Cardiac fibroblast (primary cell): ENCODE measurements at regions not wholly inside any gene's neighbourhood (a gene's known extent, or its start where the extent isn't known, plus 50 kb on each side); places are given as distances from the start of the nearest gene placed in this dataset.

Experiments
- DNase-seq, 2 donors: peaks; one replicate each; pipeline versions ENCODE4 v3.0.0 to v3.0.0-alpha.2; 2010; ENCODE audit warnings: low read depth in 2 of 2
- H3K4me3 ChIP-seq, 2 donors: replicated peaks in 1 of 2; 1 replicate in 1 of 2; 2 replicates in 1 of 2; pipeline ENCODE4 v1.5.1; 2011; ENCODE audit warnings: low read depth in 2 of 2, low read length in 2 of 2, mild to moderate bottlenecking in 2 of 2, moderate library complexity in 1 of 2
- TF ChIP-seq, protein P1 (sequence below): IDR thresholded peaks from one replicate; pipeline ENCODE4 v1.5.1; 2011; ENCODE audit warnings: low read depth, mild to moderate bottlenecking, low read length, inconsistent platforms

- TF ChIP-seq, protein P1, sequence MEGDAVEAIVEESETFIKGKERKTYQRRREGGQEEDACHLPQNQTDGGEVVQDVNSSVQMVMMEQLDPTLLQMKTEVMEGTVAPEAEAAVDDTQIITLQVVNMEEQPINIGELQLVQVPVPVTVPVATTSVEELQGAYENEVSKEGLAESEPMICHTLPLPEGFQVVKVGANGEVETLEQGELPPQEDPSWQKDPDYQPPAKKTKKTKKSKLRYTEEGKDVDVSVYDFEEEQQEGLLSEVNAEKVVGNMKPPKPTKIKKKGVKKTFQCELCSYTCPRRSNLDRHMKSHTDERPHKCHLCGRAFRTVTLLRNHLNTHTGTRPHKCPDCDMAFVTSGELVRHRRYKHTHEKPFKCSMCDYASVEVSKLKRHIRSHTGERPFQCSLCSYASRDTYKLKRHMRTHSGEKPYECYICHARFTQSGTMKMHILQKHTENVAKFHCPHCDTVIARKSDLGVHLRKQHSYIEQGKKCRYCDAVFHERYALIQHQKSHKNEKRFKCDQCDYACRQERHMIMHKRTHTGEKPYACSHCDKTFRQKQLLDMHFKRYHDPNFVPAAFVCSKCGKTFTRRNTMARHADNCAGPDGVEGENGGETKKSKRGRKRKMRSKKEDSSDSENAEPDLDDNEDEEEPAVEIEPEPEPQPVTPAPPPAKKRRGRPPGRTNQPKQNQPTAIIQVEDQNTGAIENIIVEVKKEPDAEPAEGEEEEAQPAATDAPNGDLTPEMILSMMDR = no peak
- no peak overlapping the region for H3K4me3 ChIP-seq
- no peak for DNase-seq
These were observed 633.7 kb downstream of the MECOM start for GRCh38 chr3:169029674-169030285.

DNA sequence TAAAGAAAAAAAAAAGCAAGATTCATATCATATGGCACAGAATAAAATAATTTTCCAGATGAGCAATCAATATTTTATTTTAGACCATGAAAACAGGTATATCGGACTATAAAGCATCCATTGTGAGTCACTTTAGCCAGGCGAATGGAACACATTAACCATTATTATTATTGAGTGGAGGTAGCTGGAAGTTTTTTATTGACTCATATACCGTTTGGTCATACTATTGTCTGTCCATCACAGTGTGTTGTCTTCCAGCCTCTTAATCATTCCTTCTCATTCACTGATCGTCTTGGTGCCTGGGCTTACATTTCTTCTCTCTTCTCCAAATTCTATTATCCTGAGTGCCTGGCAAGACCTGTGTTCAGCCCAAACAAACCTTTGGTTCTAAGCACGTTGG is 634.8 kb downstream of the MECOM start:
- H3K4me3 ChIP-seq = no peak overlapping the region
- DNase-seq = peak in 1 of 2 donors; percentile 56
- TF ChIP-seq, protein P1 = no peak

- TF ChIP-seq, protein P1 = no peak
- peak; percentile 90 to 96 for DNase-seq
- peak overlapping the region in 1 of 2 donors; percentile 8 for H3K4me3 ChIP-seq
These were observed 636.8 kb downstream of the MECOM start for GRCh38 chr3:169026543-169027182.

GRCh38 chr3:169022457-169022856 is 641.1 kb downstream of the MECOM start:
- H3K4me3 ChIP-seq = no peak overlapping the region
- TF ChIP-seq, protein P1 = no peak
- peak in 1 of 2 donors; percentile 25 for DNase-seq

DNA sequence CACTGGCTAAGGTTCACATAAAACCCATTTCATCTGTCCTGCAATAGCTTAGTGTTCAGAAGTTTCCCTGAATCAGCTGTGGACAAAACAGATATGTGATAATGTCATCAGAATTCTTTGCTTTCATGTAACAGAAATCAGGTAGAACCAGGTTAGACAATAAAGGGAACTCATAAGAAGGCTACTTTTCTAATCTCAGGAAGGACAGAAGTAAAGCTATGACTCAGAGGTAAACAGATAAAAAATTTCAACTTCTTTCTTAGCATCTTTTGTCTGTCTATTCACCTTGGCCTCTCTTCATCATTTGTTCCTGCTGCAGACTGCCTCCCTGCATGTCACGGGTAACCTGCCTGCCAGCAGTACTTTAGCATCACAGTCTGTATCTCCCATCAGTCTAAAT is 643.1 kb downstream of the MECOM start:
- DNase-seq = no peak
- TF ChIP-seq, protein P1 = no peak
- no peak overlapping the region for H3K4me3 ChIP-seq

DNA sequence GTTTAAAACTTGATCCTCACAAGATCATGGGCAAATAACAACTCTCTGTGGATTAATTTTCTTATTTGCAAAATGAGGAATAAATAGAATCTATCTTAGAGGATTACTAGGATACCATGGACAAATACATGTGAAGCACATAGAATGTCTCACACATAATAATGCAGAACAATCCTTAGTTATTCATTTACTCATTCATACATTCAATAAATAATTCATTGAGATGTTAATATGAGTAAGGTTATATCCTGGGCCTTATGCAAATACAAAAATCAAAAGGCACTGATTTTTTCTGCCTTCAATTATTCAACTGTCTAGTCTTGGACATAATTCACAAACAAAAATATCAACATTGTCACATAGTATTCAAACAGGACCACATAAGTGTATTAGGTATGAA is 654.1 kb downstream of the MECOM start:
- TF ChIP-seq, protein P1 = no peak
- H3K4me3 ChIP-seq = no peak overlapping the region
- no peak for DNase-seq
